K562 (cell line): ENCODE measurements at regions not wholly inside any gene's neighbourhood (a gene's known extent, or its start where the extent isn't known, plus 50 kb on each side); places are given as distances from the start of the nearest gene placed in this dataset.

ENCODE experiments used
- BRD9 ChIP-seq: fragments of 450-650 bp; IDR thresholded peaks from 2 replicates; pipeline ENCODE4 v1.6.1; 2018; ENCODE audit warnings: low read depth; ENCODE audit not compliant: partially characterized antibody
- NCOR1 ChIP-seq: fragments of 450-650 bp; IDR thresholded peaks from 2 replicates; pipeline ENCODE4 v1.6.1; 2016; ENCODE audit warnings: mild to moderate bottlenecking, moderate library complexity
- SMC3 ChIP-seq: conservative IDR thresholded peaks from 2 replicates; pipeline ENCODE4 v1.6.1; 2011; ENCODE audit warnings: low read depth, low read length, improper control_type of control experiment; ENCODE audit not compliant: insufficient read depth
- ZKSCAN1 ChIP-seq: fragments of 150-350 bp; IDR thresholded peaks from 2 replicates; pipeline ENCODE4 v1.6.1; 2016; ENCODE audit warnings: low read depth, low read length
- TF ChIP-seq, protein P1 (sequence below): fragments of 450-650 bp; IDR thresholded peaks from 2 replicates; pipeline ENCODE4 v1.6.1; 2016; ENCODE audit warnings: low read depth
- TF ChIP-seq, protein P2 (sequence below): fragments of 450-650 bp; conservative IDR thresholded peaks from 2 replicates; pipeline ENCODE4 v1.6.1; 2016; ENCODE audit warnings: missing genetic modification characterization, low read depth, mild to moderate bottlenecking, control low read depth, missing compliant biosample characterization

DNA sequence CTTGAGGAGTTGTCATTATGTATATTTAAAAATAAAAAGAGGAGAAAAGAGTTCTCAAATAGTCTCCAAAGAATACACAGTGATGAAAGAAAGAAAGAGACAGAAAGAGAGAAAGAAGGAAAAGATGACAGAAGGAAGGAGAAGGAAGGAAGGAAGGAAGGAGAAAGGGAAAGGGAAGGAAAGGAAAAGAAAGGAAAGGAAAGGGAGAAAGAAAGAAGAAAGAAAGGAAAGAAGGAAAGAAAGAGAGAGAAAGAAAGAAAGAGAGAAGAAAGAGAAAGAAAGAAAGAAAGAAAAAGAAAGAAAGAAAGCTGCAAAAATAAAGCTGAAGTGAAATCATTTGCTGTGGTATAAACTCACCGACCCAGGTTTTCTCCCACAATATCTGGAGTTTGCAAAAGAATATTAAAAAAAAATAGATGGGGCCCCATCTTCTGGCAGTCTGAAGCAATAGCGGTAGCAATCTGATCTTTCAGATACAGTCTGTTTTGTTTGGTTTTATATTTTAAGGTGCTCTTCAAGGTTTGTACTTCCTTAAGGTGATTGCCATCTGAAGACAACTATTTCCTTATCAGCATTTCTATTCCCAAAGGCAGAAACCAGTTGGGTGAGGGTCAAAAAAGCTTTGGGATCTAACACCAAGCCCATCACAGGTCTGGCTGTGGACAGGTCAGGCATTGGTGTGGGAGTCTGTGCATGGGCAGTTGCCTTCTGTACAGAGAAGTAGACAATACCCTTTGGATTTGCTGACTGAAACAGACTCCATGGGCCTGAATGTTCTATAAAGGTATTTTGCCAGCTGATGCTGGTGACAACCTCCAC, 160.4 kb downstream of the CPEB2 start (continued):
- TF ChIP-seq, protein P1, sequence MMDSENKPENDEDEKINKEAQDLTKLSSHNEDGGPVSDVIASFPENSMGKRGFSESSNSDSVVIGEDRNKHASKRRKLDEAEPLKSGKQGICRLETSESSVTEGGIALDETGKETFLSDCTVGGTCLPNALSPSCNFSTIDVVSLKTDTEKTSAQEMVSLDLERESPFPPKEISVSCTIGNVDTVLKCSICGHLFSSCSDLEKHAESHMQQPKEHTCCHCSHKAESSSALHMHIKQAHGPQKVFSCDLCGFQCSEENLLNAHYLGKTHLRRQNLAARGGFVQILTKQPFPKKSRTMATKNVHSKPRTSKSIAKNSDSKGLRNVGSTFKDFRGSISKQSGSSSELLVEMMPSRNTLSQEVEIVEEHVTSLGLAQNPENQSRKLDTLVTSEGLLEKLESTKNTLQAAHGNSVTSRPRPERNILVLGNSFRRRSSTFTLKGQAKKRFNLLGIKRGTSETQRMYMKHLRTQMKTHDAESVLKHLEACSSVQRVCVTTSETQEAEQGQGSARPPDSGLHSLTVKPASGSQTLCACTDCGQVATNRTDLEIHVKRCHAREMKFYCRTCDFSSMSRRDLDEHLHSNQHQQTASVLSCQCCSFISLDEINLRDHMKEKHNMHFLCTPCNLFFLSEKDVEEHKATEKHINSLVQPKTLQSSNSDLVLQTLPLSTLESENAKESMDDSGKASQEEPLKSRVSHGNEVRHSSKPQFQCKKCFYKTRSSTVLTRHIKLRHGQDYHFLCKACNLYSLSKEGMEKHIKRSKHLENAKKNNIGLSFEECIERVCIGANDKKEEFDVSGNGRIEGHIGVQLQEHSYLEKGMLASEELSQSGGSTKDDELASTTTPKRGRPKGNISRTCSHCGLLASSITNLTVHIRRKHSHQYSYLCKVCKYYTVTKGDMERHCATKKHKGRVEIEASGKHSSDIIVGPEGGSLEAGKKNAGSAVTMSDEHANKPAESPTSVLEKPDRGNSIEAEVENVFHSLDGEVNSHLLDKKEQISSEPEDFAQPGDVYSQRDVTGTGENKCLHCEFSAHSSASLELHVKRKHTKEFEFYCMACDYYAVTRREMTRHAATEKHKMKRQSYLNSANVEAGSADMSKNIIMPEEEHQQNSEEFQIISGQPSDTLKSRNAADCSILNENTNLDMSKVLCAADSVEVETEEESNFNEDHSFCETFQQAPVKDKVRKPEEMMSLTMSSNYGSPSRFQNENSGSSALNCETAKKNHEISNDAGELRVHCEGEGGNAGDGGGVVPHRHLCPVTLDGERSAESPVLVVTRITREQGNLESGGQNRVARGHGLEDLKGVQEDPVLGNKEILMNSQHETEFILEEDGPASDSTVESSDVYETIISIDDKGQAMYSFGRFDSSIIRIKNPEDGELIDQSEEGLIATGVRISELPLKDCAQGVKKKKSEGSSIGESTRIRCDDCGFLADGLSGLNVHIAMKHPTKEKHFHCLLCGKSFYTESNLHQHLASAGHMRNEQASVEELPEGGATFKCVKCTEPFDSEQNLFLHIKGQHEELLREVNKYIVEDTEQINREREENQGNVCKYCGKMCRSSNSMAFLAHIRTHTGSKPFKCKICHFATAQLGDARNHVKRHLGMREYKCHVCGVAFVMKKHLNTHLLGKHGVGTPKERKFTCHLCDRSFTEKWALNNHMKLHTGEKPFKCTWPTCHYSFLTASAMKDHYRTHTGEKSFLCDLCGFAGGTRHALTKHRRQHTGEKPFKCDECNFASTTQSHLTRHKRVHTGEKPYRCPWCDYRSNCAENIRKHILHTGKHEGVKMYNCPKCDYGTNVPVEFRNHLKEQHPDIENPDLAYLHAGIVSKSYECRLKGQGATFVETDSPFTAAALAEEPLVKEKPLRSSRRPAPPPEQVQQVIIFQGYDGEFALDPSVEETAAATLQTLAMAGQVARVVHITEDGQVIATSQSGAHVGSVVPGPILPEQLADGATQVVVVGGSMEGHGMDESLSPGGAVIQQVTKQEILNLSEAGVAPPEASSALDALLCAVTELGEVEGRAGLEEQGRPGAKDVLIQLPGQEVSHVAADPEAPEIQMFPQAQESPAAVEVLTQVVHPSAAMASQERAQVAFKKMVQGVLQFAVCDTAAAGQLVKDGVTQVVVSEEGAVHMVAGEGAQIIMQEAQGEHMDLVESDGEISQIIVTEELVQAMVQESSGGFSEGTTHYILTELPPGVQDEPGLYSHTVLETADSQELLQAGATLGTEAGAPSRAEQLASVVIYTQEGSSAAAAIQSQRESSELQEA = 0 out of 2 replicates have a peak, but pooled peaks have one; percentile 23
- no peak for TF ChIP-seq ZKSCAN1
- TF ChIP-seq, protein P2, sequence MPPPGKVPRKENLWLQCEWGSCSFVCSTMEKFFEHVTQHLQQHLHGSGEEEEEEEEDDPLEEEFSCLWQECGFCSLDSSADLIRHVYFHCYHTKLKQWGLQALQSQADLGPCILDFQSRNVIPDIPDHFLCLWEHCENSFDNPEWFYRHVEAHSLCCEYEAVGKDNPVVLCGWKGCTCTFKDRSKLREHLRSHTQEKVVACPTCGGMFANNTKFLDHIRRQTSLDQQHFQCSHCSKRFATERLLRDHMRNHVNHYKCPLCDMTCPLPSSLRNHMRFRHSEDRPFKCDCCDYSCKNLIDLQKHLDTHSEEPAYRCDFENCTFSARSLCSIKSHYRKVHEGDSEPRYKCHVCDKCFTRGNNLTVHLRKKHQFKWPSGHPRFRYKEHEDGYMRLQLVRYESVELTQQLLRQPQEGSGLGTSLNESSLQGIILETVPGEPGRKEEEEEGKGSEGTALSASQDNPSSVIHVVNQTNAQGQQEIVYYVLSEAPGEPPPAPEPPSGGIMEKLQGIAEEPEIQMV = peak; percentile 62
- peak; percentile 73 for TF ChIP-seq BRD9
- TF ChIP-seq NCOR1 = 0 out of 2 replicates have a peak, but pooled peaks have one; percentile 14
- TF ChIP-seq SMC3 = 0 out of 2 replicates have a peak, but pooled peaks have one; percentile 15
